COLO668 (cell line): ENCODE measurements at regions not wholly inside any gene's neighbourhood (a gene's known extent, or its start where the extent isn't known, plus 50 kb on each side); places are given as distances from the start of the nearest gene placed in this dataset.

Experiments
- DNase-seq: peaks from one replicate; lab custom pipeline; 2025; ENCODE audit not compliant: unreplicated experiment; lab: John Stamatoyannopoulos, UW

- no peak for DNase-seq
These were observed 392.5 kb downstream of the PBX1 start for GRCh38 chr1:164951508-164951907.

GRCh38 chr1:164950541-164950986, 391.6 kb downstream of the PBX1 start:
- DNase-seq: no peak

GRCh38 chr1:164949771-164950471, 390.9 kb downstream of the PBX1 start:
- no peak for DNase-seq

- no peak for DNase-seq
These were observed 389.1 kb downstream of the PBX1 start for GRCh38 chr1:164948101-164948500.

GRCh38 chr1:164937291-164937690, 378.3 kb downstream of the PBX1 start:
- DNase-seq: no peak

GRCh38 chr1:164932580-164932979, 373.6 kb downstream of the PBX1 start:
- DNase-seq: no peak

- no peak for DNase-seq
These were observed 371.8 kb downstream of the PBX1 start for GRCh38 chr1:164930833-164931232.

DNA sequence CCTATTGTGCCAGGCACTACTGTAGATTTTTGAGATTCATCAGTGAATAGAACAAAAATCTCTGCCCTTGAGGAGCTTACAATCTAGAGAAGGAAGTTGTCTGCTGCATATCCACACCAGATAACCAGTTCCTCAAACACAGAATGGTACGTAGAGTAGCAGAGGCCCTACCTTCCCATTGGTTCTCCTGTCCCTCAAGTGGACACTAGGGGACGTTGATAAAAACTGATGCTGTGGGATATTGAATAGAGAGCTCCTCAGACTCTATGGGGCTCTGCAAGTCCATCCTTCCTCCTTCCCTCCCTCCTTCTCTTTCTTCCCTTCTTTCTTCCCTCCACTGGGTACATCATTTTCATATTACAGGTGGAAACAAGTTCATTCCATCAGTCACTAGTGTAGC, 371.3 kb downstream of the PBX1 start:
- no peak for DNase-seq

DNA sequence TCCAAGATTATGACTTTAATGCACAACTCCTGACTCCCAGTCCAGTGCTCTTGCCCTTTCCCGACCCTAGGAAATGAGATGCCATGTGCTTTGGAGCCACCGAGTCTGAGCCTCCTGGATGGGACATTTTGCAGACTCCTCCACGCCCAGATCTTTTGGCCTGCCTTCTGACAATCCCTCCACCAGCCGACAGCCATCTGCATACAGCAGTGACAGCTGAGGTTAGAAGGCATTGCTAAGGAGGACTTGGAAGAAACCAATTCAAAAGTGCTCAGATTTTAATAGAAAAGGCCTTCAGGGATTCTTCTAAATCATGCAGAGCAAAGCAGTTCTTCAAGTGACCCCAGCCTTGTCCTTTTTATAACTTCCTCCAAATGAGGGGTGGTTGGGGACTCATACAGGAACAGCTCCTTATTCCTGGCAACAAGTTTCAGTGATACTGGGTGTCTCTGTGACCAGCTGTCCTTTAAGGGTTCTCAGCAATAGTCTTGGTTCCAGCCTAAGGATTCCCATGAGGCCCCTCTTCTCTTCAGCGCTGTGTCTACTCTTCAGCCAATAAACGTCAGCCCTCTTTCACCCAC, 369.3 kb downstream of the PBX1 start:
- DNase-seq: no peak

- no peak for DNase-seq
These were observed 367.1 kb downstream of the PBX1 start for GRCh38 chr1:164926107-164926506.

GRCh38 chr1:164922585-164922984, 363.6 kb downstream of the PBX1 start:
- DNase-seq: no peak

DNA sequence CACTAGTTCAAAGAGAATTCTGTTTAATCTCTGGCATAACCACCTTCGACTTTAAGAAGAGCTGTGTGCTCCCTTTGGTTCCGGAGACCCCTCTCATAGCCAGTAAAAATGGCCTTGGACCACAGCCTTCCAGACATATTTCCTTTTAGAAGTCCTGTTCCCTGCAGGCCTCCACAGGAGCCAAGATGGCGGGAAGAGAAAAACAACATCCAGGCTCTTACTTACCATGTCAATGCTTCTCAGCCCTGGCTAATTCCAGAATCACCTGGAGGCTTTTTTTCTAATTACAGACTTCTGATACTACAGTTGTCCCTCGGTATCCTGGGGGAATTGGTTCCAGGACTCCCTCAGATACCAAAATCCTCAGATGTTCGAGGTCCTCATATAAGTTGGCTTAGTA, 362.5 kb downstream of the PBX1 start:
- DNase-seq: no peak

GRCh38 chr1:164918140-164918539, 359.2 kb downstream of the PBX1 start:
- no peak for DNase-seq

- no peak for DNase-seq
These were observed 355.2 kb downstream of the PBX1 start for GRCh38 chr1:164914208-164914607.

GRCh38 chr1:164912290-164912689, 353.3 kb downstream of the PBX1 start:
- DNase-seq: no peak

- DNase-seq: no peak
These were observed 351.7 kb downstream of the PBX1 start for GRCh38 chr1:164910671-164911070.

- DNase-seq: no peak
These were observed 348.7 kb downstream of the PBX1 start for GRCh38 chr1:164907666-164908065.

DNA sequence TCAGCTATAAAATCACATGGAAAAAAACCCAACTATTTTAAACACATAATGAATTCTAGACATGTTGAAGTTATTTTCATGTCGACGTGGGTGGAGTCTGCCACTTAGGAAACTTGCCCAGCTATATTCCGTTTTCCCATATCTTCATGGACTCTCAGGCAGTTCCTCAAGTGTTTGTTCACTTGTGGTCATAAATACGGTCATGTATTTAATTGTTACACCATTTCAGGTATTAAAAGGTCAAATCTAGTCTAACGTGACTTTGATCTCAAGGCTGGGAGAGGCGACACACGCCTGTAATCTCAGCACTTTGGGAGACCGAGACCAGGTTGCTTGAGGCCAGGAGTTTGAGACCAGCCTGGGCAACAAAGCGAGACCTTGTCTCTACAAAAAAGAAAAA, 346.9 kb downstream of the PBX1 start:
- no peak for DNase-seq

- DNase-seq: no peak
These were observed 343.5 kb downstream of the PBX1 start for GRCh38 chr1:164902491-164902890.
